Panc1 (cell line): ENCODE measurements at regions not wholly inside any gene's neighbourhood (a gene's known extent, or its start where the extent isn't known, plus 50 kb on each side); places are given as distances from the start of the nearest gene placed in this dataset.

Source experiments
- POLR2AphosphoS5 ChIP-seq: IDR thresholded peaks from 2 replicates; pipeline ENCODE4 v1.6.1; 2012; ENCODE audit warnings: mild to moderate bottlenecking, low read depth, low read length, moderate library complexity
- TF ChIP-seq, protein P1 (sequence below): fragments of 450-650 bp; IDR thresholded peaks from 2 replicates; pipeline ENCODE4 v1.5.1; 2017; ENCODE audit warnings: mild to moderate bottlenecking

DNA sequence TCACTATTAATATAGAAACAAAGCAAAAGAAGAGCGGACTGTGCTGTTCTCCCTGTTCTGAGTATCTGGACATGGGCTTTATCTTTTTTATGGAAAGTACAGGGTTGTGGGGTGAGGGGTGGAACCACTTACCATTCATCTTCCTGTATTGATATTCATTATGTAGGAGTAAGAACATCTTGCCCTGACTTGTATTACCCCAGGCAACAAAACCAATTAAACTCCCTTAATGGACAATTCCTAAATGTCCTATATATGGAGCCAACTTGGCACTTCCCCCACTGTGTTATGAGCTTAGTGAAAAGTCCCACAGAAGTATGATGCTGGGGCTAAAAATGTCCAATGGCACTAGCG is 139.9 kb upstream of the KRR1 start:
- TF ChIP-seq POLR2AphosphoS5: no peak
- TF ChIP-seq, protein P1, sequence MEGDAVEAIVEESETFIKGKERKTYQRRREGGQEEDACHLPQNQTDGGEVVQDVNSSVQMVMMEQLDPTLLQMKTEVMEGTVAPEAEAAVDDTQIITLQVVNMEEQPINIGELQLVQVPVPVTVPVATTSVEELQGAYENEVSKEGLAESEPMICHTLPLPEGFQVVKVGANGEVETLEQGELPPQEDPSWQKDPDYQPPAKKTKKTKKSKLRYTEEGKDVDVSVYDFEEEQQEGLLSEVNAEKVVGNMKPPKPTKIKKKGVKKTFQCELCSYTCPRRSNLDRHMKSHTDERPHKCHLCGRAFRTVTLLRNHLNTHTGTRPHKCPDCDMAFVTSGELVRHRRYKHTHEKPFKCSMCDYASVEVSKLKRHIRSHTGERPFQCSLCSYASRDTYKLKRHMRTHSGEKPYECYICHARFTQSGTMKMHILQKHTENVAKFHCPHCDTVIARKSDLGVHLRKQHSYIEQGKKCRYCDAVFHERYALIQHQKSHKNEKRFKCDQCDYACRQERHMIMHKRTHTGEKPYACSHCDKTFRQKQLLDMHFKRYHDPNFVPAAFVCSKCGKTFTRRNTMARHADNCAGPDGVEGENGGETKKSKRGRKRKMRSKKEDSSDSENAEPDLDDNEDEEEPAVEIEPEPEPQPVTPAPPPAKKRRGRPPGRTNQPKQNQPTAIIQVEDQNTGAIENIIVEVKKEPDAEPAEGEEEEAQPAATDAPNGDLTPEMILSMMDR: no peak
